ENCODE measurements at regions not wholly inside any gene's neighbourhood (a gene's known extent, or its start where the extent isn't known, plus 50 kb on each side); places are given as distances from the start of the nearest gene placed in this dataset.

- TF ChIP-seq CTCF (IDR thresholded peaks at IDR 0.05) (no peak), POLR2A (IDR thresholded peaks at IDR 0.05) (no peak)
- intact Hi-C loops (cut with DNase I; ENCODE audit: low total_unique reads): no loop called here
- H3K4me3 ChIP-seq (ENCODE audit: low read depth, poor library complexity, severe bottlenecking): no peak overlapping the region
- no peak for DNase-seq (ENCODE audit: low spot score in 2 of 2)
- 77 to 80% methylated on average over 2 of the region's 2 CpGs for WGBS, 2 donors
These were observed 84.4 kb upstream of the SYPL1 start for GRCh38 chr7:106196460-106197021.

GRCh38 chr7:106193661-106194060 lies 81.5 kb upstream of the SYPL1 start:
- no peak for TF ChIP-seq POLR2A (IDR thresholded peaks at IDR 0.05)
- TF ChIP-seq CTCF (IDR thresholded peaks at IDR 0.05): no peak
- H3K4me3 ChIP-seq (ENCODE audit: low read depth, poor library complexity, severe bottlenecking): no peak overlapping the region
- DNase-seq (ENCODE audit: low spot score in 2 of 2): no peak
- intact Hi-C loops (cut with DNase I; ENCODE audit: low total_unique reads): no loop called here
- WGBS, 2 donors: 56 to 57% methylated on average over 1 of the region's 1 CpG

GRCh38 chr7:106190589-106191330 lies 78.6 kb upstream of the SYPL1 start:
- WGBS, 2 donors: 74 to 80% methylated on average over 10 of the region's 10 CpGs
- no peak overlapping the region for H3K4me3 ChIP-seq (ENCODE audit: low read depth, poor library complexity, severe bottlenecking)
- DNase-seq (ENCODE audit: low spot score in 2 of 2): no peak
- intact Hi-C loops (cut with DNase I; ENCODE audit: low total_unique reads): no loop called here
- TF ChIP-seq CTCF (IDR thresholded peaks at IDR 0.05) (no peak), POLR2A (IDR thresholded peaks at IDR 0.05) (no peak)

- no peak for TF ChIP-seq CTCF (IDR thresholded peaks at IDR 0.05)
- no peak for TF ChIP-seq POLR2A (IDR thresholded peaks at IDR 0.05)
- intact Hi-C loops (cut with DNase I; ENCODE audit: low total_unique reads): no loop called here
- no peak overlapping the region for H3K4me3 ChIP-seq (ENCODE audit: low read depth, poor library complexity, severe bottlenecking)
- 82 to 93% methylated on average over 9 of the region's 9 CpGs for WGBS, 2 donors
- DNase-seq (ENCODE audit: low spot score in 2 of 2): no peak
These were observed 75.7 kb upstream of the SYPL1 start for GRCh38 chr7:106187613-106188350.

GRCh38 chr7:106185719-106186118 lies 73.6 kb upstream of the SYPL1 start:
- intact Hi-C loops (cut with DNase I; ENCODE audit: low total_unique reads): no loop called here
- no peak overlapping the region for H3K4me3 ChIP-seq (ENCODE audit: low read depth, poor library complexity, severe bottlenecking)
- TF ChIP-seq POLR2A (IDR thresholded peaks at IDR 0.05) (no peak), CTCF (IDR thresholded peaks at IDR 0.05) (no peak)
- WGBS, 2 donors: 92 to 94% methylated on average over 3 of the region's 3 CpGs
- no peak for DNase-seq (ENCODE audit: low spot score in 2 of 2)
